ENCODE measurements at regions not wholly inside any gene's neighbourhood (a gene's known extent, or its start where the extent isn't known, plus 50 kb on each side); places are given as distances from the start of the nearest gene placed in this dataset.

- Mint-ChIP-seq H3K27me3 (ENCODE audit: insufficient read depth, unreplicated experiment) (no peaks in the 10 kb centered on the region), H3K9me3 (ENCODE audit: unreplicated experiment) (no peaks in the 10 kb centered on the region), H3K4me3 (ENCODE audit: unreplicated experiment) (no peak overlapping the region), H3K4me1 (ENCODE audit: insufficient read depth, unreplicated experiment) (no peaks in the 10 kb centered on the region), H3K36me3 (ENCODE audit: insufficient read depth, unreplicated experiment) (peaks cover 5% of the 10 kb centered on the region), H3K27ac (ENCODE audit: low read depth, unreplicated experiment) (no peak overlapping the region)
- TF ChIP-seq CTCF (IDR thresholded peaks at IDR 0.05; ENCODE audit: unreplicated experiment): no peak
- CTCF ChIA-PET: interaction anchor here (0.7 kb wide), 1 partner anchor 11 kb away, joined by 3 read pairs; no protein-coding TSS in a partner anchor
- intact Hi-C loops (cut with micrococcal nuclease): no loop called here
- POLR2A ChIA-PET: interaction anchor here (0.7 kb wide), 1 partner anchor 15 kb away, joined by 4 read pairs; no protein-coding TSS in a partner anchor
- no TSS peak for BruUV-seq (replicated peaks)
- no peak for DNase-seq (ENCODE audit: unreplicated experiment)
These were observed 75.6 kb downstream of the VEGFA start for GRCh38 chr6:43845646-43846045.

GRCh38 chr6:43843669-43844171 lies 73.7 kb downstream of the VEGFA start:
- intact Hi-C loops (cut with micrococcal nuclease): no loop called here
- BruUV-seq (replicated peaks): no TSS peak
- ChIA-PET CTCF (no interaction called here), POLR2A (no interaction called here)
- Mint-ChIP-seq H3K4me1 (ENCODE audit: insufficient read depth, unreplicated experiment) (no peaks in the 10 kb centered on the region), H3K36me3 (ENCODE audit: insufficient read depth, unreplicated experiment) (no peaks in the 10 kb centered on the region), H3K27ac (ENCODE audit: low read depth, unreplicated experiment) (no peak overlapping the region), H3K4me3 (ENCODE audit: unreplicated experiment) (no peak overlapping the region), H3K9me3 (ENCODE audit: unreplicated experiment) (no peaks in the 10 kb centered on the region), H3K27me3 (ENCODE audit: insufficient read depth, unreplicated experiment) (no peaks in the 10 kb centered on the region)
- no peak for DNase-seq (ENCODE audit: unreplicated experiment)
- TF ChIP-seq CTCF (IDR thresholded peaks at IDR 0.05; ENCODE audit: unreplicated experiment): no peak

GRCh38 chr6:43843097-43843645 lies 73.2 kb downstream of the VEGFA start:
- CTCF ChIA-PET: interaction anchor here (0.7 kb wide), 1 partner anchor 306 kb away, joined by 4 read pairs; no protein-coding TSS in a partner anchor
- Mint-ChIP-seq H3K36me3 (ENCODE audit: insufficient read depth, unreplicated experiment) (no peaks in the 10 kb centered on the region), H3K9me3 (ENCODE audit: unreplicated experiment) (no peaks in the 10 kb centered on the region), H3K4me3 (ENCODE audit: unreplicated experiment) (no peak overlapping the region), H3K4me1 (ENCODE audit: insufficient read depth, unreplicated experiment) (no peaks in the 10 kb centered on the region), H3K27me3 (ENCODE audit: insufficient read depth, unreplicated experiment) (no peaks in the 10 kb centered on the region), H3K27ac (ENCODE audit: low read depth, unreplicated experiment) (no peak overlapping the region)
- intact Hi-C loops (cut with micrococcal nuclease): no loop called here
- DNase-seq (ENCODE audit: unreplicated experiment): no peak
- POLR2A ChIA-PET: no interaction called here
- no TSS peak for BruUV-seq (replicated peaks)
- no peak for TF ChIP-seq CTCF (IDR thresholded peaks at IDR 0.05; ENCODE audit: unreplicated experiment)

GRCh38 chr6:43842231-43842794 lies 72.3 kb downstream of the VEGFA start:
- DNase-seq (ENCODE audit: unreplicated experiment): no peak
- Mint-ChIP-seq H3K36me3 (ENCODE audit: insufficient read depth, unreplicated experiment) (no peaks in the 10 kb centered on the region), H3K27ac (ENCODE audit: low read depth, unreplicated experiment) (no peak overlapping the region), H3K27me3 (ENCODE audit: insufficient read depth, unreplicated experiment) (no peaks in the 10 kb centered on the region), H3K9me3 (ENCODE audit: unreplicated experiment) (no peaks in the 10 kb centered on the region), H3K4me3 (ENCODE audit: unreplicated experiment) (no peak overlapping the region), H3K4me1 (ENCODE audit: insufficient read depth, unreplicated experiment) (no peaks in the 10 kb centered on the region)
- intact Hi-C loops (cut with micrococcal nuclease): no loop called here
- ChIA-PET CTCF (interaction anchor here (0.7 kb wide), 1 partner anchor 307 kb away, joined by 4 read pairs; no protein-coding TSS in a partner anchor), POLR2A (no interaction called here)
- TF ChIP-seq CTCF (IDR thresholded peaks at IDR 0.05; ENCODE audit: unreplicated experiment): no peak
- BruUV-seq (replicated peaks): no TSS peak

Data from MCF 10A (cell line).